Stimulated activated CD4-positive, alpha-beta T cell treated with anti-CD3 and anti-CD28 coated beads, Interleukin-4, amount 100 ng/mL, for 48 hours (primary cell): ENCODE measurements at regions not wholly inside any gene's neighbourhood (a gene's known extent, or its start where the extent isn't known, plus 50 kb on each side); places are given as distances from the start of the nearest gene placed in this dataset.

ENCODE experiments used
- DNase-seq, 2 donors: peaks; one replicate each; pipeline ENCODE4 v3.0.0-alpha.2; 2020; ENCODE audit warnings: low read depth in 2 of 2

- DNase-seq, result no peak
Observed at GRCh38 chr1:14440731-14441130, 157.8 kb upstream of the KAZN start.

- DNase-seq, result no peak
Observed at GRCh38 chr1:14441302-14441741, 157.2 kb upstream of the KAZN start.

GRCh38 chr1:14442669-14443068 lies 155.8 kb upstream of the KAZN start:
- no peak for DNase-seq

- DNase-seq, result no peak
Observed at GRCh38 chr1:14443164-14443787, 155.2 kb upstream of the KAZN start.

GRCh38 chr1:14451217-14451616 lies 147.3 kb upstream of the KAZN start:
- no peak for DNase-seq

GRCh38 chr1:14452551-14452950 lies 145.9 kb upstream of the KAZN start:
- no peak for DNase-seq

- DNase-seq, result no peak
Observed at GRCh38 chr1:14460173-14460572, 138.3 kb upstream of the KAZN start.

- no peak for DNase-seq
Observed at GRCh38 chr1:14462851-14463250, 135.6 kb upstream of the KAZN start.

GRCh38 chr1:14466006-14466405 lies 132.5 kb upstream of the KAZN start:
- DNase-seq, result no peak

- no peak for DNase-seq
Observed at GRCh38 chr1:14467112-14467511, 131.4 kb upstream of the KAZN start.

GRCh38 chr1:14468751-14469150 lies 129.7 kb upstream of the KAZN start:
- DNase-seq, result no peak

GRCh38 chr1:14470802-14471201 lies 127.7 kb upstream of the KAZN start:
- no peak for DNase-seq

- no peak for DNase-seq
Observed at GRCh38 chr1:14474856-14475255, 123.6 kb upstream of the KAZN start.

GRCh38 chr1:14476170-14476955 lies 122.1 kb upstream of the KAZN start:
- no peak for DNase-seq

GRCh38 chr1:14478120-14478519 lies 120.4 kb upstream of the KAZN start:
- DNase-seq, result no peak

GRCh38 chr1:14479865-14480264 lies 118.6 kb upstream of the KAZN start:
- no peak for DNase-seq

- DNase-seq, result no peak
Observed at GRCh38 chr1:14482784-14483450, 115.6 kb upstream of the KAZN start.

- no peak for DNase-seq
Observed at GRCh38 chr1:14485285-14485684, 113.2 kb upstream of the KAZN start.

GRCh38 chr1:14486401-14487201 lies 111.9 kb upstream of the KAZN start:
- no peak for DNase-seq

GRCh38 chr1:14487671-14488070 lies 110.8 kb upstream of the KAZN start:
- DNase-seq, result no peak

- DNase-seq, result no peak
Observed at GRCh38 chr1:14494911-14495310, 103.6 kb upstream of the KAZN start.

GRCh38 chr1:14495381-14495780 lies 103.1 kb upstream of the KAZN start:
- DNase-seq, result no peak
